NCI-H2171 (cell line): ENCODE measurements at regions not wholly inside any gene's neighbourhood (a gene's known extent, or its start where the extent isn't known, plus 50 kb on each side); places are given as distances from the start of the nearest gene placed in this dataset.

Experiments
- DNase-seq: peaks from one replicate; lab custom pipeline; 2025; lab: John Stamatoyannopoulos, UW

- no peak for DNase-seq
Measured at GRCh38 chr3:27590437-27591298, 106.5 kb upstream of the SLC4A7 start.

DNA sequence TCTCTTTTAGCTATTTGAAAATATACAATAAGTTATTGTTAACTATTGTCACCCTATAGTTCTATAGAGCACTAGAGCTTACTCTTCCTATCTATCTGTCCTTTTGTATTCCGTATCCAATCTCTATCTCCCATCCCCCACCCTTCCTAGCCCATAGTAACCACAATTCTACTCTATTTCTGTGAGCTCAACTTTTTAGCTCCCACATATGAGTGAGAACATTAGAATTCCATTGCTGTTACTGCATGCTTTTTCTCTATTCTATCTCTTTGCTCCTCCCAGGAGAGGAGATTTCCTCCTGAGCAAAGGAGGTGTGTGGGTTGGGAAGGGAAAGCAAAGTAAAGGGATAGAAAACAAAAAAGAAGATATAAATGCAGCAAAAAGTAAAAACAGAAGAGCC, 105.6 kb upstream of the SLC4A7 start:
- DNase-seq: no peak

DNA sequence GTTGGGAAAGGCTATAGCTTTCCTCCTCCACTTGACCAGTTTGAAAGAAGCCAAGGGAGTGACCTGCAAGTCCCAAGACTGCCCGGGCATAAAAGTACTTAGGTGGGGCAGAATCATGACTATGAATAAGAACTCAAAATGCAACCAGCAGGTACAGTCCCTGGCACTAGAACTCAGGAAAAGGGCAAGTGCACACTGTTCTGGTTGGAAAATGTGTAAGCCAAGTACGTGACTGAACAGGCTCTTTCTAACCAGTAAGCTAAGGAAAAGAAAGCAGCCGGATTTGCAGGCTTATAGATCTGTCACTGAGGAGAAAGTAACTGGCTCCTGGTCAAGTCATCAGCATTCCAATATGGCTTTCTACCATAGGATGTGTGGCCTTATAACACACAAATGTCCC, 101.2 kb upstream of the SLC4A7 start:
- DNase-seq: no peak

- DNase-seq: no peak
Measured at GRCh38 chr3:27584874-27585273, 100.7 kb upstream of the SLC4A7 start.

- DNase-seq: no peak
Measured at GRCh38 chr3:27581852-27582251, 97.7 kb upstream of the SLC4A7 start.

GRCh38 chr3:27578032-27578431, 93.8 kb upstream of the SLC4A7 start:
- DNase-seq: no peak

DNA sequence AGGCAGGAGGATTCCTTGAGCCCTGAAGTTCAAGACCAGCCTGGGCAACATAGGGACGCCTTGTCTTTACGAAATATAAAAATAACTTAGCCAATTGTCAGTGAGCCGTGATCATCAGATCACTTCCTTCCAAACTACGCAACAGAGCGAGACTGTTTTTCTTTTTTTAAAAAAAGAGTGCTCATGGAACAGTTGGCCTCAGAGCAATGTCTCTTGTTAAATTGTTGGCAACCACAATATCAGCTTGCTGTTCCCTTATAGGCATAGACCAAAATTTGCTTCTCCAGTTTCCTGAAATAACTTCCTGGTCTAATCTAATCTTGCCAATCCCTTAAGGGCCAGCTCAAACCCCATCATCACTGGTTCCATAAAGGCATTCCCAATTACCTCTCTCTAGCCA, 93.3 kb upstream of the SLC4A7 start:
- DNase-seq: no peak

DNA sequence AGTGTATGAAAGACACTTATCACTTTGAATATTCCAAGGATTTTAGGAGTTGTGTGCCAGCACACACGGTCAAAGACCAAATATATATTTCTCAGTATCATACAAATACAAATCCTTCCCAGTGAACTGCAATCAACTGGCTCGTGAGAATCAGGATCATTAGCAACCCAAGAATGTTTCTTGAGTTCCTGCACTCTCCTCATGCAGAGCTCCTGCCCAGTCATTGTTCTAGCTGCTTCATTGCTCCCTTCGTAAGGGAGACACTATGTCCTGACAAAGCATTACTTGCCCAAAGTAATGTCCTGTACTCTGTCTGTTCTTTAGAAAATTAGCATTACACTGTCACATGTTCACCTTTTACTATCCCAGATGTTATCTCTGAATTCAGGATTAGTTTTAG, 92.0 kb upstream of the SLC4A7 start:
- no peak for DNase-seq

- no peak for DNase-seq
Measured at GRCh38 chr3:27575499-27575898, 91.3 kb upstream of the SLC4A7 start.

GRCh38 chr3:27574438-27574795, 90.2 kb upstream of the SLC4A7 start:
- DNase-seq: no peak

DNA sequence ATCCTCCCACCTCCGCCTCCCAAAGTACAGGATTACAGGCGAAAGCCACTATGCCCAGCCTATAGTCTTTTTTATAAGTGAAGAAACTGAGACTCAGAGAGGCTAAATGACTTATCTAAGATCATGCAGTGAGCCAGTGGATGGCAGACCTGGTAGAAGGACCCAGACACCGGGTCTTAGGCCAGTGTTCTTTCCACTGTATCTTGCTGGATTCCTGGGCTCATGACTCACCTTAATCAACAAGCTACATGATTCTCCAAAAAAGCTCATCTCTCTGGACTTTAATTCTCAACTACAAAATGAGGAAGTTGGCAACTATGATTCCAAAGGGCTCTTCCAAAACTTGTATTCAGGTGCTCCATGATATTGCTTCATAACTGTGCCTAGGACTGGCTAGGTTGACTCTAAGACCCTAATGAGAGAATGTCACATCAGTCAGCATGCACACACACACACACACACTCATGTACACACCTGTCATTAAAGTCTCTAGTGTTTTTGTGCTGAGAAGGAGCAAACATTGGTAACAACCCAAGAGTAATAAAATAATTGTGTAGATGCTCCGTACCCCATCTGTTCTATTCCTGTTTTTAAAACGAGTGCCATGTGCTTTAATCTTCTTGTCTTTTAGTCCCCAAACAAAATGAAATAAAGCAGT, 89.7 kb upstream of the SLC4A7 start:
- DNase-seq: no peak

DNA sequence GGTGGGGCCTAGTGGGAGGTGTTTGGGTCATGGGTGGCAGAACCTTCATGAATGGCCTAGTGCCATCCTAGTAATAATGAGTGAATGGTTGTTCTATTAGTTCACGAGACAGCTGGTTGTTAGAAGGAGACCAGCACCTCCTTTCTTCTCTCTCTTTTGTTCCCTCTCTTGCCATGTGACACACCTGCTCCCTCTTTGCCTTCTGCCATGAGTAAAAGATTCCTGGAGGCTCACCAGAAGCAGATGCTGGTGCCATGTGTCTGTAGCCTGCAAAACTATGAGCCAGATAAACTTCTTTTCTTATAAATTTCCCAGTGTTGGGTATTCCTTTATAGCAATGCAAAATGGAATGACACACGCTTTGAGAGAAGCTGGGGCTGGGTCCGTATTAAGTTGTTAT, 89.0 kb upstream of the SLC4A7 start:
- DNase-seq: no peak

DNA sequence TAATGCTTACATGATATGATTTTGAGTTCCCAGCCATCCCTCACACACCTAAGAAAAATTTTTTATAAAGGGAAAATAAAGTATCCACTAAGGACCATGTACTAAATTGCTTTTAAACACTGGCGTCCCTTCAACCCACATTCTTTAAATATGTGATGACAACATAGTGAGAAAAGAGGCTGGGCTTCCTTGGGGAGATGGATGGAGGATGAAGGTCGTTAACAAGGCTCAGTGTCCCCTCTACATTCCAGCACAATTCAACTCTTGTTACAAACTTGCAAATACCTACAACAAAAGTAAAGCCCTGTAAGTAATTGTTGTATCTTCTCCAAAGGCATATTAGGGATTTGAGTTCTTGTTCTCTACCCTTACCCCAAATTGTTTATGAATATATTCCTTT, 87.2 kb upstream of the SLC4A7 start:
- no peak for DNase-seq

DNA sequence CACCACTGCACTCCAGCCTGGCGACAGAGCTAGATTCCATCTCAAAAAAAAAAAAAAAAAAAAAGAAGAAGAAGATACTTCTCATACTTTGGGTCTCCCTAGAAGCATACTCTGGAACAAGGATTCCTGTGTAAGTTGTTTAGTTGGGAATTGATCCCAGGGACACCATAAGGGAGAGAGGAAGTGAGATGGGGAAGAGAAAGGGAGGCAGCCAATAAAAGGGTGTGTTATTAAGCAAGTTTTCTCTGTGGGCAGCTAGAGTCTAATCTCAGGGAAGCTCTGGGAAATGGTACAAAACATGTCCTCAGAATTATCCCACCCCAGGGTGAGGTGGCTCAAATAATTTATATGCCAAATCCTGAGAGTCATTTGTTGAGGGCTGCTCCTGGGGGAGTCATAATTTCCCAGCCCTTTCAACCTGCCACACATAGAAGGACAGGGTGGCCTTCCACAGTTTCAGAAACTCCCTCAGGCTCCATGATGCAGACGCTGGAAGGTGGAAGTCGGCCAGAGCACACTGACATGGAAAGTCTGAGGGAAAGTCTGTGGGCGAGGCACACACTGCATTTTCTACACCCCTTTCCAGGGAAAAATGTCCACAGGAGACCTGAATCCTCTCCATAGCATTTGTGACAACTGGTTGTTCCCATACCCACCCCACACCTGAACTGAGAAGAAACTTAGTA, 86.4 kb upstream of the SLC4A7 start:
- DNase-seq: no peak

GRCh38 chr3:27568393-27568792, 84.2 kb upstream of the SLC4A7 start:
- peak; percentile 53 for DNase-seq

GRCh38 chr3:27567251-27567650, 83.1 kb upstream of the SLC4A7 start:
- no peak for DNase-seq

- DNase-seq: no peak
Measured at GRCh38 chr3:27565201-27565852, 81.1 kb upstream of the SLC4A7 start.

DNA sequence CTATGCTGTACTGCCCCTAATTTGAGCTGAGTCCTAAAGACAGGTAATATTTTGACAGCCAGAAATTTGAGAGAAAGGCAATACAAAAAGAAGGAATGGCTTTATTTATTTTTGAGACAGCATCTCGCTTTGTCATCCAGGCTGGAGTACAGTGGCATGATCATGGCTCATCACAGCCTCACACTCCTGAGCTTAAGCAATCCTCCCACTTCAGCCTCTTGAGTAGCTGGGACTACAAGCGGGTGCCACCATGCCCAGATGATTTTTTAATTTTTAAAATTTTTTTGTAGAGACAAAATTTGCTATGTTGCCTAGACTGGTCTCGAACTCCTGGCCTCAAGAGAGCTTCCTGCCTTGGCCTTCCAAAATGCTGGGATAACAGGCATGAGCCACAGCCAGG, 77.4 kb upstream of the SLC4A7 start:
- DNase-seq: no peak

GRCh38 chr3:27560484-27561056, 76.4 kb upstream of the SLC4A7 start:
- no peak for DNase-seq

DNA sequence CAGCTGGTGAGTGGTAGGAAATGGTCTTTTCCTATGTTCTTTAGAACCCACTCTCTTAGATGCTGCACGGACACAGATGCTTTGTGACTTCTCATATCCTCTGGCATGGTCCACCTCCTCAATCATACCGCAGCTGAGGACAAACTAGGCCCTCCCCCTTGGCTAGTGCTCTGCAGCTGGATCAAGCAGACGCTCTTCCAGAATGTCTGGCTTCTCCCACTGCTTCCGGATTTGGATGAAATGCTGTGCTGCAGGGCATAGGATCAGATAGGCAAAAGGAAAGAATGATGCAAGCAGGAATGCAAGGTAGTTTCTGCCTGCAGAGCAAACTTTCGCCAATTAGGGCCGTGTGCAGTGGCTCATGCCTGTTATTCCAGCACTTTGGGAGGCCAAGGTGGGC, 75.7 kb upstream of the SLC4A7 start:
- DNase-seq: no peak

- no peak for DNase-seq
Measured at GRCh38 chr3:27559381-27559780, 75.2 kb upstream of the SLC4A7 start.

DNA sequence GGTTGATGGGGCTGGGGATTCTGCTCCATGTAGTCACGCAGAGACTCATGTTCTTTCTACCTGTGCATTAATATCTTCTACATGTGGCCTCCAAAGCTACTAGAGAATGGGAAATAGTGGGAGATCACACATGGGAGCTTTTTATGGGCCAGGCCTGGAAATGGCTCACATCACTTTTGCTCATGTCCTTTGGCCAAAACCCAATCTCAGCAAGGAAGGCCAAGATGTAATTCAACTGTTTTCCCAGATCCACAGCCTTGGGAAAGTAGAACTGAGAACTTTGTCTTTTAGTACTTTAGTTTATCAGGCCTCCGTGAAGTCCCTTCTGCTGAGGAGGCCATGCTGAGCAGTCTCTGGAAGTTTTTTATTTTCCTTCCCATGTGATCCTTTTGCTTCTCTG, 73.2 kb upstream of the SLC4A7 start:
- no peak for DNase-seq
